Gastroesophageal sphincter (tissue), 4 donors: ENCODE measurements at regions not wholly inside any gene's neighbourhood (a gene's known extent, or its start where the extent isn't known, plus 50 kb on each side); places are given as distances from the start of the nearest gene placed in this dataset.

Source experiments
- ATAC-seq: fragments of 150-250 bp; one replicate; pipeline ENCODE4 v1.9.1; 2016; ENCODE audit warnings: mild to moderate bottlenecking, moderate library complexity
- H3K27ac ChIP-seq, 4 donors: fragments of 200-600 bp; sonication (generic) in 3 of 4; 1 replicate in 3 of 4; 2 replicates in 1 of 4; pipeline ENCODE4 v1.5.1; 2016 to 2019
- H3K27me3 ChIP-seq: fragments of 200-600 bp; sonication (generic); one replicate; pipeline ENCODE4 v1.5.1; 2019
- H3K36me3 ChIP-seq, 2 donors: fragments of 200-600 bp; sonication (generic); one replicate each; pipeline ENCODE4 v1.5.1; 2019; ENCODE audit warnings: control low read depth in 1 of 2
- H3K4me1 ChIP-seq, 3 donors: fragments of 200-600 bp; sonication (generic); 1 replicate in 2 of 3; 2 replicates in 1 of 3; pipeline ENCODE4 v1.5.1; 2016 to 2019; ENCODE audit warnings: control low read depth in 2 of 3
- H3K4me3 ChIP-seq, 2 donors: fragments of 200-600 bp; sonication (generic); one replicate each; pipeline ENCODE4 v1.5.1; 2019; ENCODE audit warnings: mild to moderate bottlenecking in 1 of 2, moderate library complexity in 1 of 2
- H3K9me3 ChIP-seq, 3 donors: fragments of 200-600 bp; sonication (generic); one replicate each; pipeline ENCODE4 v1.5.1; 2017 to 2019; ENCODE audit warnings: control low read depth in 2 of 3
- EP300 ChIP-seq: sonication (generic); formaldehyde crosslinking; IDR thresholded peaks from one replicate; pipeline ENCODE4 v1.6.1; 2017; ENCODE audit warnings: antibody characterized with exemption, mild to moderate bottlenecking
- POLR2A ChIP-seq, 2 donors: fragments of 450-650 bp; IDR thresholded peaks; one replicate each; pipeline ENCODE4 v1.6.1; 2017; ENCODE audit warnings: antibody characterized with exemption in 2 of 2, mild to moderate bottlenecking in 2 of 2, moderate library complexity in 1 of 2
- POLR2AphosphoS5 ChIP-seq: sonication (generic); formaldehyde crosslinking; IDR thresholded peaks from one replicate; pipeline ENCODE4 v1.6.1; 2017; ENCODE audit warnings: antibody characterized with exemption
- WGBS, 2 donors: methylation state at CpG; one replicate each; pipeline ENCODE4 v1.1.5; 2018; ENCODE audit warnings: low coverage in 1 of 2; 5-methylcytosine and 5-hydroxymethylcytosine counted together
- TF ChIP-seq, protein P1 (sequence below), 4 experiments: fragments of 200-600 bp in 2 of 4; fragments of 450-650 bp in 2 of 4; sonication (generic) in 1 of 4; IDR thresholded peaks; one replicate each; pipeline ENCODE4 v1.5.1; 2017 to 2019; ENCODE audit warnings: antibody characterized with exemption in 4 of 4, mild to moderate bottlenecking in 2 of 4, moderate library complexity in 2 of 4

DNA sequence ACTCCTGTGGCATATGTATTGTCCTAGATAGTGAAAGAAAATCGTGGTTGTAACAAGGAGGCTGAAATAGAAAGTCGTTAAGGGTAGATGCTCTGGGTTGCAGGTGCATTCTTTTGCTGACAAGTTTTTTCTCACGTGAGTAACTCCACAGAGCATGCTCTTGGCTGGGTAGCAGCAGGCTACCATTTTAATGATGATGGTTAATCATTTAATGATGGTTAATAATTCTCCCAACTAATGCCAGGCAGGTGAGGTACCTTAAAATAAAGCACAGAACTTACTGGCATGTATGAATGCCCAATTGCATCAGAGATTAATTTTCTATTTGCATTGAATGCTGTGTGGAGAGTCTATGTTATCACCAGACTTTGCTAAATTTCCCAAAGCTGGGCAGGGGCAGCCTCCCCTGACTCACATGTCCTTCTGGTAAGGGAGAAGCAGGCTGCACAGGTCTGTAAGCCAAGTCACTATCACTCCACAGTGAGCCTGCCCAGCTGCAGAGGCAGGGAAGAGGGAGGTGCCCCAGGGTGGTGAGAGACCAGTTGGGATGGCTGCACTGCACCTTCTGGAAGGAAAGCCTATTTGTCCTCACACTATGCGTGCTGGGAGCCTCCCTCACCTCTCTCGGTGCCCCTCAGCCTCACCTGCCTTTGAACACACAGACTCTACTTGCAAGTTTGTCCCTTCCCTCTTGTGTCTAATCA lies 287.0 kb upstream of the IGFBP3 start:
- TF ChIP-seq POLR2A (IDR thresholded peaks at IDR 0.05) (no peak), POLR2AphosphoS5 (no peak), EP300 (no peak)
- TF ChIP-seq, protein P1, sequence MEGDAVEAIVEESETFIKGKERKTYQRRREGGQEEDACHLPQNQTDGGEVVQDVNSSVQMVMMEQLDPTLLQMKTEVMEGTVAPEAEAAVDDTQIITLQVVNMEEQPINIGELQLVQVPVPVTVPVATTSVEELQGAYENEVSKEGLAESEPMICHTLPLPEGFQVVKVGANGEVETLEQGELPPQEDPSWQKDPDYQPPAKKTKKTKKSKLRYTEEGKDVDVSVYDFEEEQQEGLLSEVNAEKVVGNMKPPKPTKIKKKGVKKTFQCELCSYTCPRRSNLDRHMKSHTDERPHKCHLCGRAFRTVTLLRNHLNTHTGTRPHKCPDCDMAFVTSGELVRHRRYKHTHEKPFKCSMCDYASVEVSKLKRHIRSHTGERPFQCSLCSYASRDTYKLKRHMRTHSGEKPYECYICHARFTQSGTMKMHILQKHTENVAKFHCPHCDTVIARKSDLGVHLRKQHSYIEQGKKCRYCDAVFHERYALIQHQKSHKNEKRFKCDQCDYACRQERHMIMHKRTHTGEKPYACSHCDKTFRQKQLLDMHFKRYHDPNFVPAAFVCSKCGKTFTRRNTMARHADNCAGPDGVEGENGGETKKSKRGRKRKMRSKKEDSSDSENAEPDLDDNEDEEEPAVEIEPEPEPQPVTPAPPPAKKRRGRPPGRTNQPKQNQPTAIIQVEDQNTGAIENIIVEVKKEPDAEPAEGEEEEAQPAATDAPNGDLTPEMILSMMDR (IDR thresholded peaks at IDR 0.05): no peak
- no peak for ATAC-seq
- Histone ChIP-seq H3K36me3 (no peaks in the 10 kb centered on the region), H3K4me3 (no peak overlapping the region), H3K27me3 (no peaks in the 10 kb centered on the region), H3K4me1 (no peaks in the 10 kb centered on the region), H3K27ac (no peak overlapping the region), H3K9me3 (no peaks in the 10 kb centered on the region)
- WGBS, 2 donors: 64 to 89% methylated on average over 5 of the region's 5 CpGs

GRCh38 chr7:46206476-46207060 lies 285.5 kb upstream of the IGFBP3 start:
- Histone ChIP-seq H3K36me3 (no peaks in the 10 kb centered on the region), H3K27me3 (no peaks in the 10 kb centered on the region), H3K4me1 (no peaks in the 10 kb centered on the region), H3K4me3 (no peak overlapping the region), H3K27ac (no peak overlapping the region), H3K9me3 (no peaks in the 10 kb centered on the region)
- TF ChIP-seq, protein P1 (IDR thresholded peaks at IDR 0.05): no peak
- ATAC-seq: no peak
- 48 to 67% methylated on average over 2 to 4 of the region's 4 CpGs for WGBS, 2 donors

GRCh38 chr7:46205478-46205877 lies 284.4 kb upstream of the IGFBP3 start:
- Histone ChIP-seq H3K4me1 (no peaks in the 10 kb centered on the region), H3K27me3 (no peaks in the 10 kb centered on the region), H3K27ac (no peak overlapping the region), H3K36me3 (no peaks in the 10 kb centered on the region), H3K4me3 (no peak overlapping the region), H3K9me3 (no peaks in the 10 kb centered on the region)
- 88 to 93% methylated on average over 4 to 5 of the region's 5 CpGs for WGBS, 2 donors
- no peak for TF ChIP-seq POLR2A (IDR thresholded peaks at IDR 0.05)
- TF ChIP-seq POLR2AphosphoS5: no peak
- TF ChIP-seq EP300: no peak
- TF ChIP-seq, protein P1 (IDR thresholded peaks at IDR 0.05): no peak
- no peak for ATAC-seq

- 97 to 100% methylated on average over 1 to 7 of the region's 7 CpGs for WGBS, 2 donors
Observed at GRCh38 chr7:46203926-46204325, 282.9 kb upstream of the IGFBP3 start.

More at GRCh38 chr7:46203926-46204325, 282.9 kb upstream of the IGFBP3 start:
- Histone ChIP-seq H3K27ac (no peak overlapping the region), H3K4me3 (no peak overlapping the region), H3K36me3 (no peaks in the 10 kb centered on the region), H3K9me3 (no peaks in the 10 kb centered on the region), H3K4me1 (no peaks in the 10 kb centered on the region), H3K27me3 (no peaks in the 10 kb centered on the region)
- no peak for ATAC-seq
- TF ChIP-seq, protein P1 (IDR thresholded peaks at IDR 0.05): no peak
- TF ChIP-seq POLR2A (IDR thresholded peaks at IDR 0.05): no peak
- TF ChIP-seq EP300: no peak
- TF ChIP-seq POLR2AphosphoS5: no peak
